BLaER1 treated with 17β-estradiol and CSF1 and Interleukin-3, amounts not matched to agents 10 nM and 100 nM (cell line): ENCODE measurements at regions not wholly inside any gene's neighbourhood (a gene's known extent, or its start where the extent isn't known, plus 50 kb on each side); places are given as distances from the start of the nearest gene placed in this dataset.
"Not testable (repeated sequence)": the region's sequence is repeated elsewhere in the genome, so short reads cannot be mapped to it uniquely, and the experiment has no call there.

Experiments used
- H3K27ac ChIP-seq, 11 experiments: shearing (Covaris generic); formaldehyde crosslinking; 2 replicates each; pipeline ENCODE4 v1.8.1; 2022
- H3K27me3 ChIP-seq, 11 experiments: shearing (Covaris generic); formaldehyde crosslinking; 2 replicates each; pipeline ENCODE4 v1.8.1; 2022
- H3K36me3 ChIP-seq, 11 experiments: shearing (Covaris generic); formaldehyde crosslinking; 2 replicates each; pipeline ENCODE4 v1.8.1; 2022
- H3K4me1 ChIP-seq, 10 experiments: shearing (Covaris generic); formaldehyde crosslinking; 2 replicates each; pipeline ENCODE4 v1.8.1; 2022
- H3K4me2 ChIP-seq, 11 experiments: shearing (Covaris generic); formaldehyde crosslinking; 2 replicates each; pipeline ENCODE4 v1.8.1; 2022
- H3K4me3 ChIP-seq, 10 experiments: shearing (Covaris generic); formaldehyde crosslinking; 2 replicates each; pipeline ENCODE4 v1.8.1; 2022
- H3K9ac ChIP-seq, 11 experiments: shearing (Covaris generic); formaldehyde crosslinking; 2 replicates each; pipeline ENCODE4 v1.8.1; 2022
- H3K9me3 ChIP-seq, 11 experiments: shearing (Covaris generic); formaldehyde crosslinking; replicated peaks in 1 of 11; 2 replicates each; pipeline ENCODE4 v1.8.1; 2022
- H4K20me1 ChIP-seq, 11 experiments: shearing (Covaris generic); formaldehyde crosslinking; 2 replicates each; pipeline ENCODE4 v1.8.1; 2022
- Cebpa-rat ChIP-seq, 11 experiments: shearing (Covaris generic); IDR thresholded peaks; 2 replicates each; pipeline ENCODE4 v1.8.1; 2022

GRCh38 chr11:59030037-59030436, 56.1 kb upstream of the GLYATL1B start:
- Histone ChIP-seq H4K20me1 (no peaks in the 10 kb centered on the region), H3K4me1 (no peaks in the 10 kb centered on the region), H3K36me3 (no peaks in the 10 kb centered on the region), H3K27ac (no peak overlapping the region), H3K4me2 (no peak overlapping the region), H3K9ac (no peak overlapping the region), H3K9me3 (peaks cover 0 to 5% (median 0%) of the 10 kb centered on the region in 11 experiments; a peak in 2 of 22 replicates), H3K27me3 (no peaks in the 10 kb centered on the region), H3K4me3 (no peak overlapping the region)
- no peak for TF ChIP-seq Cebpa-rat (IDR thresholded peaks at IDR 0.05)

GRCh38 chr11:59031746-59032145, 54.4 kb upstream of the GLYATL1B start:
- not testable (repeated sequence) for H3K36me3 ChIP-seq, H3K9me3 ChIP-seq, H3K27me3 ChIP-seq, H3K27ac ChIP-seq, H3K4me3 ChIP-seq, H3K9ac ChIP-seq, H3K4me1 ChIP-seq, H4K20me1 ChIP-seq, H3K4me2 ChIP-seq
